Hematopoietic multipotent progenitor cell treated with erythropoietin and hydrocortisone succinate and interleukin-3 and kit ligand, for 4 days (in vitro differentiated cells): ENCODE measurements at regions not wholly inside any gene's neighbourhood (a gene's known extent, or its start where the extent isn't known, plus 50 kb on each side); places are given as distances from the start of the nearest gene placed in this dataset.
A peak's percentile ranks its signal among the peaks of the same experiment; 100 is the strongest.

ENCODE experiments used
- DNase-seq: peaks from one replicate; pipeline ENCODE4 v3.0.0-alpha.2; 2015

GRCh38 chr20:22216984-22217383 is 367.4 kb downstream of the FOXA2 start:
- DNase-seq = no peak

GRCh38 chr20:22214296-22214695 is 370.1 kb downstream of the FOXA2 start:
- no peak for DNase-seq

- no peak for DNase-seq
These were observed 371.1 kb downstream of the FOXA2 start for GRCh38 chr20:22213271-22213670.

- no peak for DNase-seq
These were observed 377.1 kb downstream of the FOXA2 start for GRCh38 chr20:22207280-22207679.

GRCh38 chr20:22204801-22205200 is 379.6 kb downstream of the FOXA2 start:
- DNase-seq = no peak

GRCh38 chr20:22182148-22182547 is 402.2 kb downstream of the FOXA2 start:
- DNase-seq = no peak

GRCh38 chr20:22180244-22180643 is 404.1 kb downstream of the FOXA2 start:
- DNase-seq = peak; percentile 3

- DNase-seq = no peak
These were observed 424.2 kb downstream of the FOXA2 start for GRCh38 chr20:22160101-22160652.

- no peak for DNase-seq
These were observed 425.1 kb downstream of the FOXA2 start for GRCh38 chr20:22159276-22159675.

- DNase-seq = no peak
These were observed 422.1 kb downstream of the PAX1 start for GRCh38 chr20:22127587-22127986.

- DNase-seq = peak; percentile 37
These were observed 401.0 kb downstream of the PAX1 start for GRCh38 chr20:22106308-22106938.

- DNase-seq = no peak
These were observed 396.1 kb downstream of the PAX1 start for GRCh38 chr20:22101606-22102005.

GRCh38 chr20:22100686-22101085 is 395.2 kb downstream of the PAX1 start:
- DNase-seq = no peak

GRCh38 chr20:22099348-22099747 is 393.9 kb downstream of the PAX1 start:
- DNase-seq = no peak

GRCh38 chr20:22098511-22098910 is 393.0 kb downstream of the PAX1 start:
- DNase-seq = no peak

- no peak for DNase-seq
These were observed 387.7 kb downstream of the PAX1 start for GRCh38 chr20:22093122-22093521.

GRCh38 chr20:22088882-22089281 is 383.4 kb downstream of the PAX1 start:
- DNase-seq = no peak

- no peak for DNase-seq
These were observed 375.5 kb downstream of the PAX1 start for GRCh38 chr20:22080985-22081384.

GRCh38 chr20:22074635-22075034 is 369.2 kb downstream of the PAX1 start:
- DNase-seq = no peak

- DNase-seq = no peak
These were observed 366.4 kb downstream of the PAX1 start for GRCh38 chr20:22071841-22072240.

- no peak for DNase-seq
These were observed 365.2 kb downstream of the PAX1 start for GRCh38 chr20:22070610-22071058.

- DNase-seq = no peak
These were observed 358.3 kb downstream of the PAX1 start for GRCh38 chr20:22063753-22064152.

- DNase-seq = no peak
These were observed 357.4 kb downstream of the PAX1 start for GRCh38 chr20:22062874-22063273.

- DNase-seq = no peak
These were observed 355.1 kb downstream of the PAX1 start for GRCh38 chr20:22060610-22061009.

- no peak for DNase-seq
These were observed 353.3 kb downstream of the PAX1 start for GRCh38 chr20:22058746-22059145.
